ENCODE measurements at regions not wholly inside any gene's neighbourhood (a gene's known extent, or its start where the extent isn't known, plus 50 kb on each side); places are given as distances from the start of the nearest gene placed in this dataset.

DNA sequence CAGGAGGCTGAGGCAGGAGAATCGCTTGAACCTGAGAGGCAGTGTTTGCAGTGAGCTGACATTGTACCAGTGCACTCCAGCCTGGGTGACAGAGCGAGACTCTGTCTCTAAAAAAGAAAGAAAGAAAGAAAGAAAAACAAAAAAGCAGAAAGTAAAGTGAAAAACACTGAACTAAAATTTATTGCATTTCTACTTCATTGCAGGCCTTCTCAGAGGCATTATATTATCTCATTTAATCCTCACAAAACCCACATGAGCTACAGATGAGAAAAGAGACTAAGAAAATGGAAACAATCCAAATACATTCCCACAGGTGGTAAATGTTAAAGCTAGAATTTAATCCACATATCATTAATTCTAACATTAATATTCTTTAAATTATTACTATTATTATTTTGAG, 147.2 kb upstream of the FREM2 start (continued):
- TF ChIP-seq, protein P1, sequence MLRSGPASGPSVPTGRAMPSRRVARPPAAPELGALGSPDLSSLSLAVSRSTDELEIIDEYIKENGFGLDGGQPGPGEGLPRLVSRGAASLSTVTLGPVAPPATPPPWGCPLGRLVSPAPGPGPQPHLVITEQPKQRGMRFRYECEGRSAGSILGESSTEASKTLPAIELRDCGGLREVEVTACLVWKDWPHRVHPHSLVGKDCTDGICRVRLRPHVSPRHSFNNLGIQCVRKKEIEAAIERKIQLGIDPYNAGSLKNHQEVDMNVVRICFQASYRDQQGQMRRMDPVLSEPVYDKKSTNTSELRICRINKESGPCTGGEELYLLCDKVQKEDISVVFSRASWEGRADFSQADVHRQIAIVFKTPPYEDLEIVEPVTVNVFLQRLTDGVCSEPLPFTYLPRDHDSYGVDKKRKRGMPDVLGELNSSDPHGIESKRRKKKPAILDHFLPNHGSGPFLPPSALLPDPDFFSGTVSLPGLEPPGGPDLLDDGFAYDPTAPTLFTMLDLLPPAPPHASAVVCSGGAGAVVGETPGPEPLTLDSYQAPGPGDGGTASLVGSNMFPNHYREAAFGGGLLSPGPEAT (IDR thresholded peaks at IDR 0.05; ENCODE audit: low read depth) = no peak

DNA sequence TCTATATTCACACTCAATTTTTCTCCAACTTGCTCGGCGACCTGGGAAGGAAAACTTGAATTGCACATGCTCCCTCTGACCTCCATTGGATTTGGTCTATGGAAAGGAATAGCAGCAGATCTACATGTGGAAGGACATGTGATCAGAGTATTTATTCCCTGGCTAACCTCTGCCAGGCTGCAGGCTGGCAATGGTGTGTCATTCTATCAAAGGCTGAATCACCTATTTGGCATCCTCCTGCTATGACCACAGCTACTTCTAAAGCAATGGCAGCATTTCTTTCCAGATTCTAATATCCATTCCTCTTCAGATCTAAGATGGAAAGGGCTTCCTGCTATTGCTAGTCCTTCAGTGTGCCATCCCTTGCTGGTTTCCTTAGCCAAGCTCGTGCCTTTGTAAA, 144.3 kb upstream of the FREM2 start:
- 5% methylated on average over 3 of the region's 3 CpGs for WGBS (ENCODE audit: insufficient coverage, insufficient replicate concordance, low lambda C conversion rate, missing lambda C conversion rate)

More for the DNA sequence above, 144.3 kb upstream of the FREM2 start:
- Histone ChIP-seq H3K4me2 (ENCODE audit: control insufficient read depth, insufficient read depth) (no peak overlapping the region), H3K27me3 (replicated peaks in 1 of 2; ENCODE audit: control insufficient read depth in 2 of 2, insufficient read depth in 2 of 2, low read length in 1 of 2) (no peaks in the 10 kb centered on the region), H3K79me2 (ENCODE audit: control insufficient read depth, insufficient read depth, low read length) (no peaks in the 10 kb centered on the region), H3K27ac (ENCODE audit: control insufficient read depth, insufficient read depth) (no peak overlapping the region), H3K9me3 (replicated peaks; ENCODE audit: control insufficient read depth, insufficient read depth, low read length) (no peaks in the 10 kb centered on the region), H3K4me1 (ENCODE audit: control insufficient read depth, insufficient read depth, low read length) (no peaks in the 10 kb centered on the region), H3K36me3 (ENCODE audit: control insufficient read depth in 2 of 2, insufficient read depth in 2 of 2, low read length in 1 of 2) (no peaks in the 10 kb centered on the region), H3K9ac (ENCODE audit: control insufficient read depth, insufficient read depth, low read length) (no peak overlapping the region), H4K20me1 (ENCODE audit: control insufficient read depth, insufficient read depth) (no peaks in the 10 kb centered on the region), H2AFZ (ENCODE audit: control insufficient read depth, low read depth, low read length) (no peak overlapping the region), H3K4me3 (no peak overlapping the region)
- BruUV-seq (replicated peaks) = no TSS peak
- no peak for DNase-seq (ENCODE audit: low read depth, low spot score)
- no peak for ATAC-seq
- RAD21 ChIA-PET (ENCODE audit: unreplicated experiment) = no interaction called here
- TF ChIP-seq HDGF (IDR thresholded peaks at IDR 0.05) (no peak), NFIC (IDR thresholded peaks at IDR 0.05; ENCODE audit: low read depth, low read length) (no peak), NFYA (IDR thresholded peaks at IDR 0.05; ENCODE audit: borderline replicate concordance, low read depth, low read length) (no peak), YY1 (IDR thresholded peaks at IDR 0.05; ENCODE audit: low read depth, low read length) (no peak), EZH2 (IDR thresholded peaks at IDR 0.05; ENCODE audit: borderline replicate concordance, control insufficient read depth, low read depth, low read length) (no peak), KDM1A (IDR thresholded peaks at IDR 0.05; ENCODE audit: borderline replicate concordance) (no peak), SIN3A (IDR thresholded peaks at IDR 0.05; ENCODE audit: low read depth, low read length) (no peak), ZSCAN29 (IDR thresholded peaks at IDR 0.05) (no peak), CEBPB (IDR thresholded peaks at IDR 0.05; ENCODE audit: borderline replicate concordance in 1 of 2, low read depth in 2 of 2, low read length in 2 of 2) (no peak), TCF3 (IDR thresholded peaks at IDR 0.05; ENCODE audit: borderline replicate concordance, insufficient read depth, low read depth, low read length) (no peak), NBN (IDR thresholded peaks at IDR 0.05) (no peak), SMARCA5 (IDR thresholded peaks at IDR 0.05) (no peak), ATF7 (IDR thresholded peaks at IDR 0.05; ENCODE audit: low read depth) (no peak), CBX3 (IDR thresholded peaks at IDR 0.05; ENCODE audit: borderline replicate concordance, low read depth) (no peak), STAT3 (IDR thresholded peaks at IDR 0.05; ENCODE audit: low read depth, low read length) (no peak), ZNF274 (IDR thresholded peaks at IDR 0.05; ENCODE audit: insufficient read depth, insufficient read length) (no peak), HCFC1 (IDR thresholded peaks at IDR 0.05; ENCODE audit: low read length) (no peak), CREB1 (IDR thresholded peaks at IDR 0.05; ENCODE audit: low read depth) (no peak)
- TF ChIP-seq, protein P2, sequence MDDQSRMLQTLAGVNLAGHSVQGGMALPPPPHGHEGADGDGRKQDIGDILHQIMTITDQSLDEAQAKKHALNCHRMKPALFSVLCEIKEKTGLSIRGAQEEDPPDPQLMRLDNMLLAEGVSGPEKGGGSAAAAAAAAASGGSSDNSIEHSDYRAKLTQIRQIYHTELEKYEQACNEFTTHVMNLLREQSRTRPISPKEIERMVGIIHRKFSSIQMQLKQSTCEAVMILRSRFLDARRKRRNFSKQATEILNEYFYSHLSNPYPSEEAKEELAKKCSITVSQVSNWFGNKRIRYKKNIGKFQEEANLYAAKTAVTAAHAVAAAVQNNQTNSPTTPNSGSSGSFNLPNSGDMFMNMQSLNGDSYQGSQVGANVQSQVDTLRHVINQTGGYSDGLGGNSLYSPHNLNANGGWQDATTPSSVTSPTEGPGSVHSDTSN (IDR thresholded peaks at IDR 0.05; ENCODE audit: insufficient replicate concordance, low read depth, low read length) = no peak
- CTCF ChIA-PET = interaction anchor here (1.4 kb wide), 1 partner anchor 26 kb away, joined by 3 read pairs; no protein-coding TSS in a partner anchor
- SMC1A ChIA-PET (ENCODE audit: uncharacterized antibody, unreplicated experiment) = no interaction called here
- POLR2A ChIA-PET = no interaction called here
- FAIRE-seq = no peak
- intact Hi-C loops (cut with micrococcal nuclease; ENCODE audit: unreplicated experiment) = no loop called here
- in situ Hi-C loops (cut with MboI) = no loop called here

Measured in GM12878 (cell line).